ENCODE measurements at regions not wholly inside any gene's neighbourhood (a gene's known extent, or its start where the extent isn't known, plus 50 kb on each side); places are given as distances from the start of the nearest gene placed in this dataset.

GRCh38 chr1:87963556-87963955 is 634.9 kb downstream of the LMO4 start:
- no peaks in the 10 kb centered on the region for H3K36me3 Mint-ChIP-seq (ENCODE audit: low read depth)
- ATAC-seq (ENCODE audit: poor library complexity) = no peak
- H3K27me3 ChIP-seq (ENCODE audit: control insufficient read depth in 1 of 2, insufficient read depth in 2 of 2, low read length in 2 of 2) = peaks cover 0 to 4% of the 10 kb centered on the region in 2 experiments
- no peak overlapping the region for H3K27ac ChIP-seq (ENCODE audit: low read depth in 1 of 2, low read length in 2 of 2)
- peaks cover 10% of the 10 kb centered on the region for H3K27me3 Mint-ChIP-seq
- H3K36me3 ChIP-seq (ENCODE audit: insufficient read depth, low read length) = no peaks in the 10 kb centered on the region
- intact Hi-C loops (cut with DNase I, micrococcal nuclease) = no loop called here
- no peak for TF ChIP-seq CTCF (IDR thresholded peaks at IDR 0.05)
- no peaks in the 10 kb centered on the region for H3K9me3 Mint-ChIP-seq
- no peak overlapping the region for H3K27ac Mint-ChIP-seq
- ChIA-PET POLR2A (no interaction called here), CTCF (no interaction called here)
- H3K4me1 Mint-ChIP-seq (ENCODE audit: low read depth) = no peaks in the 10 kb centered on the region
- H3K9me3 ChIP-seq (ENCODE audit: control insufficient read depth in 1 of 2, insufficient read depth in 1 of 2, low read length in 2 of 2) = no peaks in the 10 kb centered on the region
- H3K4me3 Mint-ChIP-seq = no peak overlapping the region
- DNase-seq = no peak
- H3K4me1 ChIP-seq (ENCODE audit: insufficient read depth, low read length) = no peaks in the 10 kb centered on the region
- no peak overlapping the region for H3K4me3 ChIP-seq (ENCODE audit: low read length)

DNA sequence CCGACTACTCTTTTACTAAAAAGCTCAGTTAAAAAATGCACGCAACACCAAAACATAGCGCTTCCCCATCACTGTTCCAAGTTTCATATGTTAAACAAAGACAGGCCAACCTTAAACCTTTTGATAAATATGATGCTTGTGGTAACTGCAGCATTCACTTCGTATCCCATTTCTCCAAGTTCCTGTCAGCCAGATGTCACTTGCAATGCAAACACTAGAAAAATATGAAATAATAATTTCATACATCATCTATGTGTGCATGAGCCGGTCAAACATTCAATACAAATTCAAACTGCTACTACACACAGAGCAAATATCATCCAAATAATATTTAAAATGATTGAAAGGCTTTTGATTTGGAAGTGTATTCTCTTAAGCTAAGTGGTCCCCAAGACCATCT is 636.5 kb downstream of the LMO4 start:
- no peak overlapping the region for H3K27ac Mint-ChIP-seq
- H3K9me3 ChIP-seq (ENCODE audit: control insufficient read depth in 1 of 2, insufficient read depth in 1 of 2, low read length in 2 of 2) = no peaks in the 10 kb centered on the region
- POLR2A ChIA-PET = no interaction called here
- intact Hi-C loops (cut with DNase I, micrococcal nuclease) = no loop called here
- no peak for TF ChIP-seq CTCF (IDR thresholded peaks at IDR 0.05)
- DNase-seq = no peak
- H3K4me1 ChIP-seq (ENCODE audit: insufficient read depth, low read length) = no peaks in the 10 kb centered on the region
- H3K9me3 Mint-ChIP-seq = no peaks in the 10 kb centered on the region
- H3K27me3 Mint-ChIP-seq = peaks cover 5% of the 10 kb centered on the region
- no peak overlapping the region for H3K27ac ChIP-seq (ENCODE audit: low read depth in 1 of 2, low read length in 2 of 2)
- ATAC-seq (ENCODE audit: poor library complexity) = no peak
- CTCF ChIA-PET = no interaction called here
- H3K36me3 ChIP-seq (ENCODE audit: insufficient read depth, low read length) = no peaks in the 10 kb centered on the region
- H3K4me1 Mint-ChIP-seq (ENCODE audit: low read depth) = no peaks in the 10 kb centered on the region
- H3K27me3 ChIP-seq (ENCODE audit: control insufficient read depth in 1 of 2, insufficient read depth in 2 of 2, low read length in 2 of 2) = no peaks in the 10 kb centered on the region
- no peak overlapping the region for H3K4me3 ChIP-seq (ENCODE audit: low read length)
- H3K4me3 Mint-ChIP-seq = no peak overlapping the region
- no peaks in the 10 kb centered on the region for H3K36me3 Mint-ChIP-seq (ENCODE audit: low read depth)

GRCh38 chr1:87968197-87968955 is 639.7 kb downstream of the LMO4 start:
- ATAC-seq (ENCODE audit: poor library complexity) = no peak
- H3K4me1 Mint-ChIP-seq (ENCODE audit: low read depth) = no peaks in the 10 kb centered on the region
- CTCF ChIA-PET = no interaction called here
- no peaks in the 10 kb centered on the region for H3K27me3 Mint-ChIP-seq
- POLR2A ChIA-PET = no interaction called here
- H3K36me3 Mint-ChIP-seq (ENCODE audit: low read depth) = no peaks in the 10 kb centered on the region
- H3K4me3 ChIP-seq (ENCODE audit: low read length) = no peak overlapping the region
- DNase-seq = no peak
- H3K27ac ChIP-seq (ENCODE audit: low read depth in 1 of 2, low read length in 2 of 2) = no peak overlapping the region
- H3K9me3 ChIP-seq (ENCODE audit: control insufficient read depth in 1 of 2, insufficient read depth in 1 of 2, low read length in 2 of 2) = no peaks in the 10 kb centered on the region
- H3K4me3 Mint-ChIP-seq = no peak overlapping the region
- no peaks in the 10 kb centered on the region for H3K9me3 Mint-ChIP-seq
- H3K27ac Mint-ChIP-seq = no peak overlapping the region
- intact Hi-C loops (cut with DNase I, micrococcal nuclease) = no loop called here
- no peaks in the 10 kb centered on the region for H3K4me1 ChIP-seq (ENCODE audit: insufficient read depth, low read length)
- no peaks in the 10 kb centered on the region for H3K36me3 ChIP-seq (ENCODE audit: insufficient read depth, low read length)
- no peak for TF ChIP-seq CTCF (IDR thresholded peaks at IDR 0.05)
- H3K27me3 ChIP-seq (ENCODE audit: control insufficient read depth in 1 of 2, insufficient read depth in 2 of 2, low read length in 2 of 2) = no peaks in the 10 kb centered on the region

Data from CD4-positive, alpha-beta T cell (primary cell).